Amniotic epithelial cell (primary cell): ENCODE measurements at regions not wholly inside any gene's neighbourhood (a gene's known extent, or its start where the extent isn't known, plus 50 kb on each side); places are given as distances from the start of the nearest gene placed in this dataset.

Experiments used
- DNase-seq: peaks from one replicate; pipeline ENCODE4 v3.0.0-alpha.2; 2010; ENCODE audit warnings: low read depth

GRCh38 chr5:13477118-13477737 lies 467.3 kb downstream of the DNAH5 start:
- DNase-seq = peak; percentile 79

- no peak for DNase-seq
Observed at GRCh38 chr5:13472842-13473241, 471.6 kb downstream of the DNAH5 start.

- DNase-seq = no peak
Observed at GRCh38 chr5:13470975-13471374, 473.5 kb downstream of the DNAH5 start.

- DNase-seq = no peak
Observed at GRCh38 chr5:13470263-13470662, 474.2 kb downstream of the DNAH5 start.

GRCh38 chr5:13464532-13465193 lies 479.8 kb downstream of the DNAH5 start:
- no peak for DNase-seq

GRCh38 chr5:13460587-13460986 lies 483.9 kb downstream of the DNAH5 start:
- no peak for DNase-seq

GRCh38 chr5:13454050-13454449 lies 490.4 kb downstream of the DNAH5 start:
- no peak for DNase-seq

GRCh38 chr5:13448843-13449242 lies 495.6 kb downstream of the DNAH5 start:
- DNase-seq = no peak

GRCh38 chr5:13439430-13439829 lies 505.1 kb downstream of the DNAH5 start:
- no peak for DNase-seq

- DNase-seq = no peak
Observed at GRCh38 chr5:13427827-13428557, 516.5 kb downstream of the DNAH5 start.

- no peak for DNase-seq
Observed at GRCh38 chr5:13412040-13412595, 532.4 kb downstream of the DNAH5 start.

GRCh38 chr5:13408616-13409015 lies 535.9 kb downstream of the DNAH5 start:
- DNase-seq = no peak

- DNase-seq = no peak
Observed at GRCh38 chr5:13403351-13403750, 541.1 kb downstream of the DNAH5 start.

- DNase-seq = no peak
Observed at GRCh38 chr5:13385066-13385465, 559.4 kb downstream of the DNAH5 start.

GRCh38 chr5:13382232-13382631 lies 562.3 kb downstream of the DNAH5 start:
- DNase-seq = no peak

- DNase-seq = no peak
Observed at GRCh38 chr5:13378091-13378490, 566.4 kb downstream of the DNAH5 start.

GRCh38 chr5:13359344-13359743 lies 585.1 kb downstream of the DNAH5 start:
- DNase-seq = no peak

- no peak for DNase-seq
Observed at GRCh38 chr5:13358342-13358741, 586.1 kb downstream of the DNAH5 start.

GRCh38 chr5:13357929-13358328 lies 586.6 kb downstream of the DNAH5 start:
- no peak for DNase-seq

- DNase-seq = no peak
Observed at GRCh38 chr5:13356226-13356625, 588.3 kb downstream of the DNAH5 start.

GRCh38 chr5:13354611-13355010 lies 589.9 kb downstream of the DNAH5 start:
- no peak for DNase-seq

GRCh38 chr5:13350767-13351166 lies 593.7 kb downstream of the DNAH5 start:
- no peak for DNase-seq

- no peak for DNase-seq
Observed at GRCh38 chr5:13348568-13348967, 595.9 kb downstream of the DNAH5 start.
